Heart left ventricle (tissue), 13 donors: ENCODE measurements at regions not wholly inside any gene's neighbourhood (a gene's known extent, or its start where the extent isn't known, plus 50 kb on each side); places are given as distances from the start of the nearest gene placed in this dataset.

Source experiments
- POLR2A ChIP-seq, 2 donors: fragments of 450-650 bp; IDR thresholded peaks; one replicate each; pipeline ENCODE4 v1.6.1; 2017; ENCODE audit warnings: antibody characterized with exemption in 2 of 2, mild to moderate bottlenecking in 2 of 2, moderate library complexity in 2 of 2
- TF ChIP-seq, protein P1 (sequence below), 12 donors: fragments of 200-600 bp; sonication (generic) in 4 of 12; IDR thresholded peaks; one replicate each; pipeline versions ENCODE4 v1.5.0 to v1.8.0; 2018 to 2022; ENCODE audit warnings: antibody characterized with exemption in 12 of 12, mild to moderate bottlenecking in 5 of 12
- donor health status: ischemic (EF 13 %, LVEDD 7.1; RV severe dilation, severe dysfunction).
- donor health status: DM: no; HTN: yes; CAD: no.
- donor health status: DM: no; HTN: no; CAD: no.
- donor health status: ischemic (EF 25% LVEDD 6.9; RV normal size, moderate dysfunction).
- donor health status: ischemic (EF 25% LVEDD 5.7; RV mildly dilated, moderate dysfunction).
- donor health status: ischemic (EF 35%, LVEDD 5.7; RV mildly dilated, moderate dysfunction).
- donor health status: nonischemic (EF 11% LVEDD 7.7; RV severe dilation, severe dysfunction).
- donor health status: DM: yes; HTN: yes; CAD: no.
- donor health status: PGD.
- donor health status: ischemic (EF 29% LVEDD 5.4; RV normal size, mild dysfunction).
- donor health status: nonischemic (EF 23%, LVEDD 6.1; RV moderate dilation, normal function).

DNA sequence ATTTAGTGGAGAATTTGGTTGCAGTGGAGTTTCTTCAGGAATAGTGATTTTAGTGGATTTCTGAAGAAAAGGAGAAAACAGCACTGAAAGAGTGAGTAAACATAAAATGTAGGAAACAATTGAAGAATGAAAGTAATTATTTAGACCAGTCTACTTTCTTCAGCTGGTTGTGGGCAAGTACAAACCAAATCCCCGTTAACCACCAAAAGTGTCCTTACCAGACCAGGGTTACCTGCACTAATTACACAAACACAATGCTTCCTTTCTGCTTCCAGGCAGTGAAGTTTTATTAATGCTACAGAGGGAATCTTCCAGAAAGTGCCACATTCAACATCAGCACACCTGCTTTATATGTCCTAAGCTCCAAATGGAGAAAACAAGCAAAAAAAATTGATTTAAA lies 248.0 kb upstream of the TBC1D5 start:
- TF ChIP-seq, protein P1, sequence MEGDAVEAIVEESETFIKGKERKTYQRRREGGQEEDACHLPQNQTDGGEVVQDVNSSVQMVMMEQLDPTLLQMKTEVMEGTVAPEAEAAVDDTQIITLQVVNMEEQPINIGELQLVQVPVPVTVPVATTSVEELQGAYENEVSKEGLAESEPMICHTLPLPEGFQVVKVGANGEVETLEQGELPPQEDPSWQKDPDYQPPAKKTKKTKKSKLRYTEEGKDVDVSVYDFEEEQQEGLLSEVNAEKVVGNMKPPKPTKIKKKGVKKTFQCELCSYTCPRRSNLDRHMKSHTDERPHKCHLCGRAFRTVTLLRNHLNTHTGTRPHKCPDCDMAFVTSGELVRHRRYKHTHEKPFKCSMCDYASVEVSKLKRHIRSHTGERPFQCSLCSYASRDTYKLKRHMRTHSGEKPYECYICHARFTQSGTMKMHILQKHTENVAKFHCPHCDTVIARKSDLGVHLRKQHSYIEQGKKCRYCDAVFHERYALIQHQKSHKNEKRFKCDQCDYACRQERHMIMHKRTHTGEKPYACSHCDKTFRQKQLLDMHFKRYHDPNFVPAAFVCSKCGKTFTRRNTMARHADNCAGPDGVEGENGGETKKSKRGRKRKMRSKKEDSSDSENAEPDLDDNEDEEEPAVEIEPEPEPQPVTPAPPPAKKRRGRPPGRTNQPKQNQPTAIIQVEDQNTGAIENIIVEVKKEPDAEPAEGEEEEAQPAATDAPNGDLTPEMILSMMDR (IDR thresholded peaks at IDR 0.05) = no peak
- no peak for TF ChIP-seq POLR2A (IDR thresholded peaks at IDR 0.05)
